Epithelial cell of esophagus (primary cell): ENCODE measurements at regions not wholly inside any gene's neighbourhood (a gene's known extent, or its start where the extent isn't known, plus 50 kb on each side); places are given as distances from the start of the nearest gene placed in this dataset.

Experiments
- DNase-seq: peaks from one replicate; pipeline ENCODE4 v3.0.0; 2010; ENCODE audit warnings: low read depth
- H3K4me3 ChIP-seq: 2 replicates; pipeline ENCODE4 v1.5.1; 2011; ENCODE audit warnings: mild to moderate bottlenecking, low read length, control low read depth
- TF ChIP-seq, protein P1 (sequence below): IDR thresholded peaks from 2 replicates; pipeline ENCODE4 v1.5.1; 2011; ENCODE audit warnings: low read depth, mild to moderate bottlenecking, low read length, control low read depth, inconsistent platforms; ENCODE audit not compliant: insufficient read depth; ENCODE audit errors: missing control alignments

DNA sequence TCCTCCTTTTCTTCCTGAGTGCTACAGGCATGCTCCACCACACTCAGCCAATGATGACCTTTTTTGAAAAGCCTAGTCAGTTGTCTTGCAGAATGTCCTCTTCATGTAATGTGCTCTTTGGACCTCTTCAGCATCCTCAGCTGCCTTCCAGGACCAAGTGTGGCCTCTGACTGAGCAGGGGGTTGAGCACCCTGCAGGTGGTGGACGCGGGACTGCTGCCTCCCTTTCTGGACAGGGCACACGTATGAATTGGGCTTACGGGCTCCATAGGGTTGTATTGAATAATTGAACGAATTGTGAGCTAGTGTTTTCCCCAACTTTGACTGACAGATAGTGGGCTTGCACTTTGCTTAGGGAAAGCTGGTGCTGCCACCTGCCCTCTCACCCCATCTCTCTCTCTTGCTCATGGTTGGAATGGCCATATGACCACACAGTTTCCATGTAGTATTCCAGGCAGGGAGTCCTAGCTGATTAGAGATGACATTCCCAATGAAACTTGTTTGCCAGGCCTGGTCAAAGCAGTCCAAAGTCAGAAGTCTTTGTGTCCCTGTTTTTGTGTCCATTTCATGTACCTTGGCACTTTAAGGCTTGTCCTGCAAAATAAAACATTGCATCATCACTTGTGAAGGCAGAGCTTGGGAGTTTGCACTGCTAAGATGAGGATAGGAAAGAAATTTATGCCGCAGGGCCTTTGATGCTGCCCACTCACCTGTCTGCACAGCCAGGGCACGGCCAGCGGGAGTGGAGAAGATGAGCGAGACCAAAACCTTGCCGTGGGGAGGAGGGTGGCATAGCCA is 76.3 kb upstream of the NPAS1 start:
- TF ChIP-seq, protein P1, sequence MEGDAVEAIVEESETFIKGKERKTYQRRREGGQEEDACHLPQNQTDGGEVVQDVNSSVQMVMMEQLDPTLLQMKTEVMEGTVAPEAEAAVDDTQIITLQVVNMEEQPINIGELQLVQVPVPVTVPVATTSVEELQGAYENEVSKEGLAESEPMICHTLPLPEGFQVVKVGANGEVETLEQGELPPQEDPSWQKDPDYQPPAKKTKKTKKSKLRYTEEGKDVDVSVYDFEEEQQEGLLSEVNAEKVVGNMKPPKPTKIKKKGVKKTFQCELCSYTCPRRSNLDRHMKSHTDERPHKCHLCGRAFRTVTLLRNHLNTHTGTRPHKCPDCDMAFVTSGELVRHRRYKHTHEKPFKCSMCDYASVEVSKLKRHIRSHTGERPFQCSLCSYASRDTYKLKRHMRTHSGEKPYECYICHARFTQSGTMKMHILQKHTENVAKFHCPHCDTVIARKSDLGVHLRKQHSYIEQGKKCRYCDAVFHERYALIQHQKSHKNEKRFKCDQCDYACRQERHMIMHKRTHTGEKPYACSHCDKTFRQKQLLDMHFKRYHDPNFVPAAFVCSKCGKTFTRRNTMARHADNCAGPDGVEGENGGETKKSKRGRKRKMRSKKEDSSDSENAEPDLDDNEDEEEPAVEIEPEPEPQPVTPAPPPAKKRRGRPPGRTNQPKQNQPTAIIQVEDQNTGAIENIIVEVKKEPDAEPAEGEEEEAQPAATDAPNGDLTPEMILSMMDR = no peak
- no peak overlapping the region for H3K4me3 ChIP-seq
- DNase-seq = no peak

DNA sequence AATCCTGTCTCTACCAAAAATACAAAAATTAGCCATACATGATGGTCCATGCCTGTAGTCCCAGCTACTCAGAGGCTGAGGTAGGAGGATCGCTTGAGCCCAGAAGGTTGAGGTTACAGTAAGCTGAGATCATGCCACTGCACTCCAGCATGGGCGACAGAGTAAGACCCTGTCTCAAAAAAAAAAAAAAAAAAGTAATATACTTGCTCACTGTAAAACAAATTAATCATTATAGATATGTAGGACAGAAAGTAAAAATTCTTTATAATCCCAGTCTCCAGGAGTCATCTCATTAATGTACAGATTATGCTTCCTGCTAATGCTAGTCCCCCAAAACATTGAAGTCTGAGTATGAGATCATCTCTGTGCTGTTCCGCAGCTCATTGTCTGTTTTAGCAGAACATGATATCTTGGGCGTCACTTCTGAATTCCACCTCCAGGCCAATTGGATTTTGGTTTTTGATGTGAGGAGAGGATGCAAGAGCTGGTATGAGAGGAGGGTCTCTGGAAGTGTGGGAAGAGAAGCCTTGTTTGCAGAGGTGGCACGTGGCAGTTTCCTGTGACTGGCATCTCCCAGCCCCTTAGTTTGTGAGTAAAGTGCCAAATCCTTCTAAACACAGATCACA is 75.4 kb upstream of the NPAS1 start:
- TF ChIP-seq, protein P1 = no peak
- H3K4me3 ChIP-seq = no peak overlapping the region
- DNase-seq = no peak

DNA sequence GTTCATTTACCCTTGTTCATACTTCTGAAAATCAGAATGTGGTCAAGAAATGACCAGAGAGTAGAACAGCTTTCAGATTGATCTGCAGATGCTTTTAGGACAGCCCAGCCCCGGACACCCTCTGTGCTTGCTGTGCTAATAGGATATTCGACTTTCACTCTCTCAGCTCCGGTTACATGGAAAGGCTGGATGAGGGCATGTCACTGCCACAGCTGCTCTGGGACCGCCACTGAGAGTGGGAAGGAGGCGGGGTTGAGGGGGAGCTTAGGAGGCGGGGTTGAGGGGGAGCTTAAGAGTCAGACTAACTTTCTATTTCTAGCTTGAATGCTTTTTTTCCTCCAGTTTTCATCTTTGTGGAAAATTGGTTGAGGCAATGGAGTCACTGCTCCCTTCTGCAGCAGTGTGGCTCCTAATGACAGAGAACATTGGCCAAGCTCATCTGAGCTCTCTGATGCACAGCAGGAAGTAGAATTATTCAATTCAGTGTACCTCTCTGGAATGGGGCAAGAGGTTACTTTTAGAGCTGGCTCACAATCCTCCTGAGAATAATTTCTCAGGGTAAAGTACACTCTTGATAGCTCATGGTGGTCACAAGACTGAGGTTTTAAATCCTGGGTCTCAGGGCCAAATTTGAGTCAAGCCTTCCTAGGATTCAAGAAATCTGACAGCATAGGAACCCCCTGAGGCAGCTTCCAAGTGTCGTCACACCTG is 74.6 kb upstream of the NPAS1 start:
- TF ChIP-seq, protein P1 = no peak
- no peak overlapping the region for H3K4me3 ChIP-seq
- DNase-seq = no peak

DNA sequence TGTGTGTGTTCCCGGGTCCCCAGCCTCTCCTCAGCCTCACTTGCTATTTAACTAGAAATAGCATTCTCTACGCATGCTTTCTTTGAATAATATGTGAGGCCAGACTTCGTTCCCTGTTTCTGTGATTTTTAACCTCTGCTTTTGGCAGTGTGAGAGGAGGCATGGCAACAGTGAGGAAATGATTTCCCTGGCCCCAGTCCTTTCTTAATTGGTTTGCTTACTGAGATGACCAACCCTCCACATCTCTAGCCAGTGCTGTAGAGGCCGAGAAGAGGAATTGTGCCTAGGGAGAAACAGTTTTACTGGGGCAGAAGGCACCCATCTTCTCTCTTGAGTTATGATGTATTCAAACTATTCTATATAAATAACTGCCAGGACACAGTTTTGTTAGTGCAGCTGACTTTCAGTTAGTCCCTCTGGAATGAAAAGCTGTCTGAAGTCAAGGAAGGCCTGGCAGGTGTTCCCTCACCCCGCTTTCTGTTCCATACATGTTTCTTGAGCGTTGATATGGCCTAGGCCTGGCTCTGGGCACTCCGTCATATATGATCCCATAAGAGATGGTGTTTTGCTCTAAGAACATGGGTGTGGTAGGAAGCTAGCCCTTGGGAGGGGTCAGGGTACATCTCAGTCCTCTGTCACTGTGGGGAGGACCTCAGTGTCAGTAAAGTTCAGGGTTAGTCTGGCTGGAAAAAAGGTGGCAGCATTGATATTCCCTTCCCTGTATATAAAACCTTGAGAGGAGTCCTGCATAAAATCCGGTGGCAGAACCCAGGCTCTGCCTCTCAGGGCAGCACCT is 73.7 kb upstream of the NPAS1 start:
- no peak overlapping the region for H3K4me3 ChIP-seq
- no peak for DNase-seq
- TF ChIP-seq, protein P1 = no peak

DNA sequence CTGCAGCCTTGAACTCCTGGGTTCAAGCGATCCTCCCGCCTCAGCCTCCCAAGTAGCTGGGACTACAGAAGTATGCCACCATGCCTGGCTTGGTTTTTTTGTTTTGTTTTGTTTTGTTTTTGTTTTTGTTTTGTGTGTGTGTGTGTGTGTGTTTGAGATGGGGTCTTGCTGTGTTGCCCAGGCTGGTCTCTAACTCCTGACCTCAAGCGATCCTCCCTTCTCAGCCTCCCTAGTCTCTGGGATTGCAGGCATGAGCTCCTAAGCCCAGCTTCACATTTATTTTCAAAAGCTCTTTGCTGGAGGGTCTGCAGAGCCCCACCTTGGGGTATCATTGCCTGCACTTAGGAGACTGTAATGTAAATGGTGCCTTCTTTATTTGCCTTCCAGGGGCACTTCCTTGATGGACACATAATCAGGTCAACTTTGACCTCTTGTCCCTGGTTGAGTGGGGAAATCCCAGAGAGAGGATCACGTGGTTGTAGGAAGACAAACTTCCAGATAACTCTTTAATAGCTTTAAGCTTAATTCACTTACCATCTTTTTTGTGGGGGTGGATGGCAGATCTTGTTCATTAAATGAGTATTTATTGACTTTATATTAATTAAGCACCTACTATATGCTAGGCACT is 72.9 kb upstream of the NPAS1 start:
- DNase-seq = no peak
- TF ChIP-seq, protein P1 = no peak
- no peak overlapping the region for H3K4me3 ChIP-seq

DNA sequence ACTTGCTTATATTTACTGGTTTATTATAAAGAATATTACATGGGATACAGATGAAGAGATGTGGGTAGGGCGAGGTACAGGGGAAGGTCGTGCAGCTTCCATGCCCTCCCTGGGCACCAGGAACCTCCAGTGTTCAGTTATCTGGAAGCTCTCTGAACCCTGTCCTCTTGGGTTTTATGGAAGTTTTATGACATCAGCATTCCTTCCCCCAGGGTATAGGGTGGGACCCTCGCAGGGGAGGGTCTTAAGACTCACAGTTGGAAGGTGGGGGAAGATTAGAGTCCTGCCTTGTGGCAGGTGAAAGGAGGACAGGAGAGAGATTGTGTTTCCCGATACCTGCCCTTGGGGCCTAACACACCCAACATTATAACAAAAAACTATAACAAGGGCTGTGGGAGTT is 71.8 kb upstream of the NPAS1 start:
- H3K4me3 ChIP-seq = no peak overlapping the region
- DNase-seq = no peak
- TF ChIP-seq, protein P1 = no peak
